ENCODE measurements at regions not wholly inside any gene's neighbourhood (a gene's known extent, or its start where the extent isn't known, plus 50 kb on each side); places are given as distances from the start of the nearest gene placed in this dataset.
"Not testable (repeated sequence)": the region's sequence is repeated elsewhere in the genome, so short reads cannot be mapped to it uniquely, and the experiment has no call there.

DNA sequence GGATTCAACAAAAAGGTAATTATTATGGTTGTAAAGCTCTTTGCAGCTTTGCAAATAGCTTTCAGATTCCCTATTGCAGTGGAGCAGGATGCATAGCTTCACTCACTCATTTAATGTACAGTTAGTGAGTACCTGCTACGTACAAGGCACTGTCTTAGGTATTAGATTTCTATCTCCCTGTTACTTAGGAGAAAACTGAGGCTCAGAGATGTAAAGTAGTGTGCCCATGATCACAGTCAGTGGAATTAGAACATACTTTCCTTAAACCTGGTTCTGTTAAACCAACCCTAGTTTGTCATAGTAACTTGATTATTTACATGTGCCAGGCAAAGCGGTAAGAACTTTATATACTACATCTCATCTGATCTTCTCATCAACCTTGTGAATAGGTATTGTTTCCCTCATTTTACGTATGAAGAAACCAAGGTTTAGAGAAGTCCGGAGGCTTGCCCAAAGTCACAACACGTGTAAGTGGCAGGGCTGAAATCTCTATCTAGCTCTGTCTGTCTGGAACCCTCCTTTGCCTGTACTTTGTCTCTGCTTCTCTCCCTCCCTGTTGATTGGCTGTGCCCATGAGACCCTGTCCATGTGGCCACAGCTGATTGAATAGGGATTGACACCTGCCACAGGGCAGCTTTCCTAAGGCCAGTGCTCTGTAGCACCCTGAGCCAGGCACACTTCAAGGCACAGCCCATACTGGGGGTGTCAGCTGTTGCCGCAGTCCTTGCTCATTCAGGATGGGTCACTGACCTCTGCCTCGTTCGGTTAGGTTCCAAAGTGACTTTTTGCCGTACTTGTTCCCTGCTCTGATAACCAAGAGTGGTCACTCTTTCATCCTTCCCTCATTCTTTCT, 63.8 kb upstream of the PRSS23 start:
- Mint-ChIP-seq H3K4me3 (no peak overlapping the region), H3K4me1 (ENCODE audit: low read depth in 2 of 2) (no peaks in the 10 kb centered on the region), H3K27me3 (no peaks in the 10 kb centered on the region), H3K36me3 (ENCODE audit: insufficient read depth) (no peaks in the 10 kb centered on the region), H3K9me3 (no peaks in the 10 kb centered on the region), H3K27ac (no peak overlapping the region)
- DNase-seq (no peak), ATAC-seq (replicated peaks) (no peak)

DNA sequence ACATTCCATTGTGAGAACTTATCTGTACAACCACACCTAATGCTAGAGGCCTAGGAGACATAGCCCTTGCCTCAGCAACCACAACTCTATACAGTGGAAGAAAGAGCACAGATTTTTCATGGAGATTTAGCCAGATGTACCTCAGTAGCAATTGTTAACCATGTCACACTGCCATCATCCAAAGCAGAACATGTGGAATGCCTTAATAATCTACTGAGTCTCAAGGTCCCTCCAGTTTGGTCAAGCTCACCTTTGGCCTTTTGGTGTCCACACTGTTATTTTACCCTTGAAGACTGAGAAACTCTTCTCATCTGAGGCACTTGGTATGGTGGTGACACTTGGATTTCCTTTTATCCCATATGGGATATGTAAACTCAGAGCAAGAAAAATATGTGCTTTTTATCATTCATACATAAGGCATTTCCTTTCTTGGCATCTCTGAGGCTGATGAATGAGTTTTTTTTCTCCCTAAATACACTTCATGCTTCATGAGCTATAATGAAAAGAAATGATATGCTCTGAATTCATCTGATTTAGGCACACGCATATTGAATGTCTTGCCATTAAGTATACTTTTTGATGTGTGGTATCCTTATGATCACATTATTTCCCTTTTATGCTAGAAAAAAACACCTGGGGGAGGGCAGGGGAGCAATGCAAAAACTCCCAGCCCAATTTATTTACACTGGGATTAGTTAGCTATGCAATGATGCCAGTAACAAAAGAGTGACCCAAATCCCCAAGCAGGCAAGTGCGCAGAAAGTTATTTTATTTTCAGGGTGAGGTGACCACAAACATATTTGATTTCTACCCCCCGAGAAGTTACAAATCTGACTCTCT, 63.3 kb upstream of the ME3 start:
- Mint-ChIP-seq H3K4me3 (no peak overlapping the region), H3K4me1 (ENCODE audit: low read depth in 2 of 2) (no peaks in the 10 kb centered on the region), H3K27me3 (no peaks in the 10 kb centered on the region), H3K27ac (no peak overlapping the region), H3K36me3 (ENCODE audit: insufficient read depth) (no peaks in the 10 kb centered on the region), H3K9me3 (no peaks in the 10 kb centered on the region)
- DNase-seq (no peak), ATAC-seq (replicated peaks) (no peak)

DNA sequence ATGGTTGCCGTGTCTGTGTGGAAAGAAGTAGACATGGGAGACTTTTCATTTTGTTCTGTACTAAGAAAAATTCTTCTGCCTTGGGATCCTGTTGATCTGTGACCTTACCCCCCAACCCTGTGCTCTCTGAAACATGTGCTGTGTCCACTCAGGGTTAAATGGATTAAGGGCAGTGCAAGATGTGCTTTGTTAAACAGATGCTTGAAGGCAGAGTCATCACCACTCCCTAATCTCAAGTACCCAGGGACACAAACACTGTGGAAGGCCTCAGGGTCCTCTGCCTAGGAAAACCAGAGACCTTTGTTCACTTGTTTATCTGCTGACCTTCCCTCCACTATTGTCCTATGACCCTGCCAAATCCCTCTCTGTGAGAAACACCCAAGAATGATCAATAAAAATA, 60.3 kb upstream of the ME3 start:
- H3K9me3 Mint-ChIP-seq; H3K36me3 Mint-ChIP-seq (ENCODE audit: insufficient read depth); H3K4me1 Mint-ChIP-seq (ENCODE audit: low read depth in 2 of 2); H3K4me3 Mint-ChIP-seq; H3K27ac Mint-ChIP-seq; DNase-seq; ATAC-seq (replicated peaks); H3K27me3 Mint-ChIP-seq: not testable (repeated sequence)

DNA sequence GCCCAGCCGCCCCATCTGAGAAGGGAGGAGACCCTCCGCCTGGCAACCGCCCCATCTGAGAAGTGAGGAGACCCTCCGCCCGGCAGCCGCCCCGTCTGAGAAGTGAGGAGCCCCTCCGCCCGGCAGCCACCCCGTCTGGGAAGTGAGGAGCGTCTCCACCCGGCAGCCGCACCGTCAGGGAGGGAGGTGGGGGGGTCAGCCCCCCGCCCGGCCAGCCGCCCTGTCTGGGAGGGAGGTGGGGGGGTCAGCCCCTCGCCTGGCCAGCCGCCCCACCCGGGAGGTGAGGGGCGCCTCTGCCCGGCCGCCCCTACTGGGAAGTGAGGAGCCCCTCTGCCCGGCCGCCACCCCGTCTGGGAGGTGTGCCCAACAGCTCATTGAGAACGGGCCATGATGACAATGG, 59.9 kb upstream of the ME3 start:
- not testable (repeated sequence) for H3K4me1 Mint-ChIP-seq (ENCODE audit: low read depth in 2 of 2); DNase-seq; H3K4me3 Mint-ChIP-seq; H3K36me3 Mint-ChIP-seq (ENCODE audit: insufficient read depth); H3K27ac Mint-ChIP-seq; ATAC-seq (replicated peaks); H3K9me3 Mint-ChIP-seq; H3K27me3 Mint-ChIP-seq

DNA sequence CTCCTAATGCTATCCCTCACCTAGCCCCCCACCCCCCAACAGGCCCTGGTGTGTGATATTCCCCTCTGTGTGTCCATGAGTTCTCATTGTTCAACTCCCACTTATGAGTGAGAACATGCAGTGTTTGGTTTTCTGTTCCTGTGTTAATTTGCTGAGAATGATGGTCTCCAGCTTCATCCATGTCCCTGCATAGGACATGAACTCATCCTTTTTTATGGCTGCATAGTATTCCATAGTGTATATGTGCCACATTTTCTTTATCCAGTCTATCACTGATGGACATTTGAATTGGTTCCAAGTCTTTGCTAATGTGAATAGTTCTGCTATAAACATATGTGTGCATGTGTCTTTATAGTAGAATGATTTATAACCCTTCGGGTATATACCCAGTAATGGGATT, 57.2 kb upstream of the ME3 start:
- H3K4me1 Mint-ChIP-seq (ENCODE audit: low read depth in 2 of 2) = not testable (repeated sequence)

DNA sequence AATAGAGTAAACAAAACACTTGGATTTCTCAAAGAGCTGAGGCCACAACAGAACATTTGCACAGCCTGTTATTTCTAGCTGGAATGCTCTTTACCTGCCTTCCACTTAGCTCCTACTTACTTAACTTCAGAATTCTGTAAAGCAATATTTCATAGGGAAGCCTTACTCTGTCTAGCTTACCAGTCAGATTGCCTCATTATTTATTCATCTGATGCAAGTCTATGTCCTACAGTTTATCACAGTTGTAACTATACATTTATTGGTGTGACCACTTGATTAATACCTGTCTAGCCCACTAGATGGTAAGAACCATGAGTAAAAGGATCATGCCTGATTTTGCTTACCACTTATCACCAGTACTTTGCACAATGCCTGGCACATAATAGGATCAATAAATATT, 56.1 kb upstream of the ME3 start:
- H3K9me3 Mint-ChIP-seq = peaks cover 0 to 2% of the 10 kb centered on the region in 2 donors
- no peak overlapping the region for H3K27ac Mint-ChIP-seq
- peaks cover 0 to 9% of the 10 kb centered on the region in 2 donors for H3K27me3 Mint-ChIP-seq
- no peaks in the 10 kb centered on the region for H3K4me1 Mint-ChIP-seq (ENCODE audit: low read depth in 2 of 2)
- ATAC-seq (replicated peaks) = no peak
- DNase-seq = no peak
- no peak overlapping the region for H3K4me3 Mint-ChIP-seq
- H3K36me3 Mint-ChIP-seq (ENCODE audit: insufficient read depth) = no peaks in the 10 kb centered on the region

More for the DNA sequence above, 57.2 kb upstream of the ME3 start:
- ATAC-seq (replicated peaks); H3K4me3 Mint-ChIP-seq; H3K36me3 Mint-ChIP-seq (ENCODE audit: insufficient read depth); DNase-seq; H3K27ac Mint-ChIP-seq; H3K27me3 Mint-ChIP-seq; H3K9me3 Mint-ChIP-seq: not testable (repeated sequence)

DNA sequence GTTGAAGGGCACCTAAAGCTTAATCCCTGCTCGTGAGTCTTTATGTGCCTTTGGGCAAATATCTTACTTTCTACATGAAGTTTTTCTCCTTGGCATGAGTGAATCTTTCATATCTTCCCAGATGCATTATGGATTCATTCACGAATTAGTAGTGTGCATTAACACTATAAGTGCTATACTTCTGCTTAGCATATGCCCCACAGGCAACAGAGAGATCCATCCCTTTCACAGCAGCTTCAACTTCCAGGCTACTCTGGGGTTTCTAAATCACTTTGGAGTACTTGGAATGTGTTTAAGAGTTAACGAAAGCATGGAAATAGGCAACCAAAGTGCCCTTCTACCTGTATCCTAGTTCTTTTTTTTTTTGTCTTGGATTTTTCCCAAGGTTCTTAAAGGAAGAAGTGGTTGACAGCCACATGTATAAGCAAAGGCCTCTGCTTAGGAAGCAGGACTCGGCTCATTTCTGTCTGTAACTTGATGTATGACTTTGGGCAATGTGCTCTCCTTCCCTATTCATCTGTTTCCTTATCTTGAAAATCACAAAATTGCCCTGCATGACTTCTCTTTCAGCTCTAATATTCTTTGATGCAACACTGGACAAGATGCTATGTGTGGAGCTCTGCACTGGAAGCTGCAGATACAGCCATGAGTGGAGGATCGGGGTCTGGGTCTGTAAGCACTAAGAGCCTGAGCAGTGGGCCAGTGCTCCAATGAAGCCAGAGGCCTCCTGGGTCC, 54.5 kb upstream of the ME3 start:
- Mint-ChIP-seq H3K36me3 (ENCODE audit: insufficient read depth) (peaks cover 4% of the 10 kb centered on the region), H3K4me3 (no peak overlapping the region), H3K27me3 (peaks cover 0 to 9% of the 10 kb centered on the region in 2 donors), H3K4me1 (ENCODE audit: low read depth in 2 of 2) (no peaks in the 10 kb centered on the region), H3K27ac (no peak overlapping the region), H3K9me3 (peaks cover 0 to 4% of the 10 kb centered on the region in 2 donors)
- ATAC-seq (replicated peaks) (no peak), DNase-seq (no peak)

DNA sequence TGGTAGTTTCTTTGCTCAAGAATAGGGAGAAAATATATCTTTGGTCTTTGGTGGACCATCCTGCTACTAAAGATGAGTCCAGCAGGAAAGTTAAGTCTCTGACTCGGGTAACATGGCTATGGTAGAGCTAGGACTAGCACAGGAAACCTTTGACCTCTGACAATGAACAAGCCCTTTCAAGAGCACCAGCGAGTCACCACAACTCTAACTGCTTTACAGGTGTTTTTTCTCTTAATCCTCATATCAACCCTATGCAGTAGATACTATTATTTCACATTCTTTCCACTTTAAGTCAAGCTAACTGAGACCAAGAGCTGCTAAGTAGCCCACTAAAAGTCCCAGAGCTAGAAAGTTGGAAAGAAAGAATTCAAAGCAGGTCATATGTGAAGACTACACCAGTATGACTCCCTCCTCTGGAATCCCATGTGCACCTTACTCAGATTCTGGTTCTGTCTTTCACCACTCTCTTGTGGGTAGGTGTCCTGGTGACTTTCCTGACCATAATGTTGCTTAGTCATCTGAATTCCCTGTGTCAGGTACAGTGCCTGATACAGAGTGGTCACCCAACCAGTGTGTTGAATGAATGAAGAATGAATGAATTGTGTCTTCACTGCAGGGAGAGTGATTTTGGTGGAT, 53.8 kb upstream of the ME3 start:
- peaks cover 5 to 6% of the 10 kb centered on the region in 2 donors for H3K9me3 Mint-ChIP-seq
- no peak overlapping the region for H3K4me3 Mint-ChIP-seq
- no peak overlapping the region for H3K27ac Mint-ChIP-seq
- H3K4me1 Mint-ChIP-seq (ENCODE audit: low read depth in 2 of 2) = no peaks in the 10 kb centered on the region
- DNase-seq = no peak
- no peak for ATAC-seq (replicated peaks)
- peaks cover 4% of the 10 kb centered on the region for H3K36me3 Mint-ChIP-seq (ENCODE audit: insufficient read depth)
- peaks cover 6 to 15% of the 10 kb centered on the region in 2 donors for H3K27me3 Mint-ChIP-seq

DNA sequence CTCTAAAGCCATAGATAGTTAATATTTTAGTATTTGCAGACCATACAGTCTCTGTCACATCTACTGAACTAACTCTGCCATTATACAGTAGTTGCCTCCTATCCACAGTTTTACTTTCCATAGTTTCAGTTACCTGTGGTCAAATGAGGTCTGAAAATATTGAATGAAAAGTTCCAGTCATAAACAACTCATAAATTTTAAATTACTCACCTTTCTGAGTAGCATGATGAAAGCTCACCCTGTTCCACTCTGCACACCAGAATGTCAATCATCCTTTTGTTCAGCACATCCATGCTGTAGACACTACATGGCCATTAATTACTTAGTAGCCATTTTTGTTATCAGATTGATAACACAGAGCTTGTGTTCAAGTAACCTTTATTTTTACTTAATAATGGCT, 51.7 kb upstream of the ME3 start:
- no peak overlapping the region for H3K4me3 Mint-ChIP-seq
- peaks cover 4 to 10% of the 10 kb centered on the region in 2 donors for H3K9me3 Mint-ChIP-seq
- H3K27me3 Mint-ChIP-seq = peaks cover 14 to 16% of the 10 kb centered on the region in 2 donors
- no peak for DNase-seq
- no peak overlapping the region for H3K27ac Mint-ChIP-seq
- ATAC-seq (replicated peaks) = no peak
- H3K4me1 Mint-ChIP-seq (ENCODE audit: low read depth in 2 of 2) = no peaks in the 10 kb centered on the region
- peaks cover 4% of the 10 kb centered on the region for H3K36me3 Mint-ChIP-seq (ENCODE audit: insufficient read depth)

DNA sequence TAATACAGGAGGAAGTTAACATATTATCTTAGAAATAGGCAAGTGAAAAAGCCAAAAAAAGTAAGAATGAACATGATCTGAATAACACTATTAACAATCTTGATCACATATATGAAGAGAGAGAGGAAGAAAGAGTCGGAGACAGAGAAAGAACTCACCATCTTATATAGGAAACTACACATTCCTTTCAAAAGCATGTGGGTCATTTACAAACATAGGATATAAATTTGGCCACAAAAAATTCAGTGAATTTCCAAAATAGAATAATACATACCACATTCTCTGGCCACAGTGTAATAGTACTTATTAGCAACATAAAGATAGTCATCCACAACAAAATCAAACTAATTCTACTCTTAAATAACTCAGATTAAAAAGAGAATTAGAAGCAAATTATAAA, 50.9 kb upstream of the ME3 start:
- H3K9me3 Mint-ChIP-seq = peaks cover 4 to 14% of the 10 kb centered on the region in 2 donors
- H3K4me3 Mint-ChIP-seq = no peak overlapping the region
- peaks cover 20 to 24% of the 10 kb centered on the region in 2 donors for H3K27me3 Mint-ChIP-seq
- no peak overlapping the region for H3K27ac Mint-ChIP-seq
- H3K36me3 Mint-ChIP-seq (ENCODE audit: insufficient read depth) = peaks cover 4% of the 10 kb centered on the region
- ATAC-seq (replicated peaks) = no peak
- no peak for DNase-seq
- H3K4me1 Mint-ChIP-seq (ENCODE audit: low read depth in 2 of 2) = no peaks in the 10 kb centered on the region

DNA sequence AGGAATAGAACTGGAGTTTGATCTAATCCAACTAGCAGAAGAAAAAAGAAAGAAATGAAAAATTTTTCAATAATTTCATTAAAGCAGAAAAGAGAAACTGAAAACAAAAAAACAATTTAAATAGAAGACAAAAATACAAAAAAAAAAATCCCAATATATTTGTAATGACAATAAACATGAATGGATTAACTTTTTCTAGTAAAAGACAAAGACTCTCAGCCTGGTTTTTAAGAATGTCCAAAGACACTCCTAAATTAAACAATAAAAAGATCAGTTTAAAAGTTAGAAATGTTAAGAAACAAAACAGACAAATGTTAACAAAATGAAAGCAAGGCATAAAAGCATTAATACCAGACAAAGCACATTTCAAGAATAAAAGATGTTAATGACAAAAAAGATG, 50.3 kb upstream of the ME3 start:
- Mint-ChIP-seq H3K27me3 (peaks cover 20 to 30% of the 10 kb centered on the region in 2 donors), H3K4me3 (no peak overlapping the region), H3K27ac (no peak overlapping the region), H3K4me1 (ENCODE audit: low read depth in 2 of 2) (no peaks in the 10 kb centered on the region), H3K36me3 (ENCODE audit: insufficient read depth) (peaks cover 4% of the 10 kb centered on the region), H3K9me3 (peaks cover 4 to 14% of the 10 kb centered on the region in 2 donors)
- ATAC-seq (replicated peaks) = no peak
- DNase-seq = no peak
